ENCODE measurements at regions not wholly inside any gene's neighbourhood (a gene's known extent, or its start where the extent isn't known, plus 50 kb on each side); places are given as distances from the start of the nearest gene placed in this dataset.

DNA sequence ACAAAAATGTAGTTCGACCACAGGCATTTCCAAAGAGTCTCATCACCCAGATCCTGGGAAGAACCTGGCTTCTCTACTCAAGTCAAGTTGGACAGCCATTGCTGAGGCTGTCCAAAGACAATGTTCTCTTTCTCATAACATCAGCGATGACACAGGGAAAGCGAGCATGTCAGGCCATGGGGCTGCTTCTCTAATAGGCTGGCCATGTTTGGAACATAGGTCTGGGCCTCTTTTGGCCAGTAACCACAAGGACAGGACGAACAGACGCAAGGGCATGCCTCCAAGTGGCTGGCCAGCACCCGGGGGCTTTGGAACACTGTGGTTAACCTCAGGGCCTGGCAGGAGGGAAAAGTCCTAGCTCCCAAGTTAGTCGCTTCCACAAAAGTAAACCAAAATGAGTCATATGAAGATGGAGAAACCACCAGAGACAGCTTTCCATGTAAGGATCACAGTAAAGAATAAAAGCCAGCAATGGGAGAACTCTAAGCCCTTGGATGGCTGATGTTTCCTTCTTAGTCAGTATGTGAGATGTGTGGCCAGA lies 80.6 kb upstream of the SLC44A3 start:
- no peak for TF ChIP-seq ELF4 (IDR thresholded peaks at IDR 0.05)
- TF ChIP-seq LEF1 (IDR thresholded peaks at IDR 0.05; ENCODE audit: borderline replicate concordance) = no peak
- TF ChIP-seq SP1 (IDR thresholded peaks at IDR 0.05) = no peak
- TF ChIP-seq FOXM1 (IDR thresholded peaks at IDR 0.05; ENCODE audit: borderline replicate concordance) = no peak
- TF ChIP-seq BHLHE40 (IDR thresholded peaks at IDR 0.05; ENCODE audit: borderline replicate concordance) = no peak
- no peak for TF ChIP-seq NFRKB (IDR thresholded peaks at IDR 0.05)
- TF ChIP-seq TARDBP (IDR thresholded peaks at IDR 0.05) = no peak
- no peak for TF ChIP-seq SUZ12 (IDR thresholded peaks at IDR 0.05)
- TF ChIP-seq, protein P1, sequence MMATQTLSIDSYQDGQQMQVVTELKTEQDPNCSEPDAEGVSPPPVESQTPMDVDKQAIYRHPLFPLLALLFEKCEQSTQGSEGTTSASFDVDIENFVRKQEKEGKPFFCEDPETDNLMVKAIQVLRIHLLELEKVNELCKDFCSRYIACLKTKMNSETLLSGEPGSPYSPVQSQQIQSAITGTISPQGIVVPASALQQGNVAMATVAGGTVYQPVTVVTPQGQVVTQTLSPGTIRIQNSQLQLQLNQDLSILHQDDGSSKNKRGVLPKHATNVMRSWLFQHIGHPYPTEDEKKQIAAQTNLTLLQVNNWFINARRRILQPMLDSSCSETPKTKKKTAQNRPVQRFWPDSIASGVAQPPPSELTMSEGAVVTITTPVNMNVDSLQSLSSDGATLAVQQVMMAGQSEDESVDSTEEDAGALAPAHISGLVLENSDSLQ (IDR thresholded peaks at IDR 0.05) = no peak
- no peak for TF ChIP-seq CTBP1 (IDR thresholded peaks at IDR 0.05; ENCODE audit: borderline replicate concordance)
